ENCODE measurements at regions not wholly inside any gene's neighbourhood (a gene's known extent, or its start where the extent isn't known, plus 50 kb on each side); places are given as distances from the start of the nearest gene placed in this dataset.

- no CpG with 5 or more reads among the region's 3 CpGs for WGBS (ENCODE audit: extremely low coverage, insufficient read length, low lambda C conversion rate)
- Histone ChIP-seq H2BK12ac (ENCODE audit: insufficient read length, low read depth, low read length) (no peak overlapping the region), H3K4me2 (ENCODE audit: insufficient read depth, insufficient read length, low read length) (no peak overlapping the region), H3T11ph (ENCODE audit: low read length) (no peak overlapping the region), H2AFZ (ENCODE audit: low read length) (no peak overlapping the region), H3K4me1 (ENCODE audit: insufficient read depth, low read length) (no peaks in the 10 kb centered on the region), H2AK5ac (ENCODE audit: insufficient read length, low read length) (no peak overlapping the region), H4K91ac (ENCODE audit: insufficient read length, low read depth, low read length) (no peak overlapping the region), H3K14ac (ENCODE audit: insufficient read depth, low read length) (no peak overlapping the region), H3K79me2 (ENCODE audit: insufficient read depth, low read length) (no peaks in the 10 kb centered on the region), H2BK15ac (ENCODE audit: low read depth, low read length) (no peak overlapping the region), H3K4ac (ENCODE audit: low read depth, low read length) (no peak overlapping the region), H3K9ac (ENCODE audit: extremely low read depth, insufficient read length, low read length) (no peak overlapping the region), H4K20me1 (ENCODE audit: control insufficient read depth, insufficient read depth, insufficient read length) (no peaks in the 10 kb centered on the region), H3K79me1 (ENCODE audit: insufficient read depth, low read depth, low read length, poor library complexity, severe bottlenecking) (no peaks in the 10 kb centered on the region), H2BK5ac (ENCODE audit: insufficient read length, low read length) (no peak overlapping the region), H3K23ac (ENCODE audit: insufficient read length, low read depth, low read length) (no peak overlapping the region), H4K5ac (ENCODE audit: insufficient read length, low read depth, low read length) (no peak overlapping the region), H3K27me3 (ENCODE audit: insufficient read depth, low read length) (no peaks in the 10 kb centered on the region), H3K56ac (ENCODE audit: insufficient read length, low read depth, low read length) (no peak overlapping the region), H3K27ac (ENCODE audit: insufficient read length, low read depth, low read length) (no peak overlapping the region), H3K9me3 (ENCODE audit: control insufficient read depth, low read depth, low read length) (no peaks in the 10 kb centered on the region), H3K18ac (ENCODE audit: insufficient read length, low read depth, low read length) (no peak overlapping the region), H2BK20ac (ENCODE audit: low read depth, low read length, poor library complexity, severe bottlenecking) (no peak overlapping the region), H3K23me2 (ENCODE audit: insufficient read length, low read depth, low read length, poor library complexity, severe bottlenecking) (no peaks in the 10 kb centered on the region), H2BK120ac (ENCODE audit: low read depth, low read length, poor library complexity, severe bottlenecking) (no peak overlapping the region), H4K8ac (replicated peaks; ENCODE audit: insufficient read length, low read depth, low read length) (no peak overlapping the region)
- no peaks in the 10 kb centered on the region for H3K27me3 Mint-ChIP-seq (ENCODE audit: low read depth)
- H3K4me1 Mint-ChIP-seq = no peaks in the 10 kb centered on the region
- no peak for DNase-seq
- H3K36me3 Mint-ChIP-seq (ENCODE audit: insufficient read depth in 1 of 3, low read depth in 3 of 3) = no peaks in the 10 kb centered on the region
- no peak for TF ChIP-seq CTCF (conservative IDR thresholded peaks at IDR 0.05)
- H3K4me3 Mint-ChIP-seq = no peak overlapping the region
- H3K9me3 Mint-ChIP-seq = no peaks in the 10 kb centered on the region; a peak in 1 of 5 replicates
- no peak overlapping the region for H3K27ac Mint-ChIP-seq
Measured at GRCh38 chr9:75545287-75545686, 345.2 kb upstream of the PCSK5 start.

Measured in H9 (cell line).